ENCODE measurements at regions not wholly inside any gene's neighbourhood (a gene's known extent, or its start where the extent isn't known, plus 50 kb on each side); places are given as distances from the start of the nearest gene placed in this dataset.

- DNase-seq: no peak
- intact Hi-C loops (cut with DNase I): no loop called here
- Histone ChIP-seq H3K4me1 (no peaks in the 10 kb centered on the region), H3K9me3 (no peaks in the 10 kb centered on the region), H3K27ac (no peak overlapping the region), H3K4me3 (no peak overlapping the region), H3K27me3 (no peaks in the 10 kb centered on the region), H3K9ac (ENCODE audit: low read depth in 2 of 2, low read length in 2 of 2) (no peak overlapping the region), H3K36me3 (no peaks in the 10 kb centered on the region)
- TF ChIP-seq CTCF (IDR thresholded peaks at IDR 0.05): no peak
These were observed 166.5 kb upstream of the IZUMO3 start for GRCh38 chr9:24712206-24712605.

GRCh38 chr9:24708814-24709213, 163.1 kb upstream of the IZUMO3 start:
- TF ChIP-seq CTCF (IDR thresholded peaks at IDR 0.05): no peak
- H3K4me3 ChIP-seq: no peak overlapping the region
- H3K27me3 ChIP-seq: no peaks in the 10 kb centered on the region
- no peak for DNase-seq
- no peak overlapping the region for H3K27ac ChIP-seq
- intact Hi-C loops (cut with DNase I): no loop called here
- H3K9me3 ChIP-seq: no peaks in the 10 kb centered on the region
- H3K36me3 ChIP-seq: no peaks in the 10 kb centered on the region
- H3K4me1 ChIP-seq: no peaks in the 10 kb centered on the region
- no peak overlapping the region for H3K9ac ChIP-seq (ENCODE audit: low read depth in 2 of 2, low read length in 2 of 2)

DNA sequence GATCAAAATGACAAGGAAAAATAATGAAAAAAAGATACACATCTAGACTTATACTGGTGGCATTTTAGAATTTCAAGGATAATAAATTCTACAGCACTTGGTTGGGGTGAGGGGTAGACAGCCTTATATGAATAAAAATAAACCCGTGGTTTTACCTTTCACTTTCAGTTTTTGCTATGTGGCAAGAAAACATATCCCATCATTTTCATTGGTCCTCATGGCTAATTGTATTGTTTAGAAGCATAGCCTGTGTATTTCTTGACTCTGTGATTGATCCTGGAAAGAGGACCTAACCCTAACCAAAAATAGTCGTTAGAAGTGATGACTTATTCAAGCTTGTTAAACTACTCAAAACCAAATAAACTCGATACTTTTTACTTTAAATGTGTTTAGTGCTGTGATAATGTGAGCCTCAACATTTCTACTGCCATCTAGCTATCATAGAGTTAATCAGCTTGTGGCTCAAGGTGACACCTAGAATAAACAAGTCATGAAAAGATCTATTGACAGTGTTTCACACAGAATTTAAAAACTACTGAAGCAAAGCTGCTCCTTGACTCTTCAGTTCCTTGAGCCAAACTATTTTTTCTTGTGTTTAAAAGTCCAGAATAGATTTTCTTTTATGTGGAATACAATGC, 153.3 kb upstream of the IZUMO3 start:
- DNase-seq: no peak
- H3K4me1 ChIP-seq: no peaks in the 10 kb centered on the region
- no peak overlapping the region for H3K27ac ChIP-seq
- H3K9ac ChIP-seq (ENCODE audit: low read depth in 2 of 2, low read length in 2 of 2): no peak overlapping the region
- no peaks in the 10 kb centered on the region for H3K36me3 ChIP-seq
- H3K9me3 ChIP-seq: no peaks in the 10 kb centered on the region
- no peak overlapping the region for H3K4me3 ChIP-seq
- intact Hi-C loops (cut with DNase I): no loop called here
- H3K27me3 ChIP-seq: no peaks in the 10 kb centered on the region
- TF ChIP-seq CTCF (IDR thresholded peaks at IDR 0.05): no peak

DNA sequence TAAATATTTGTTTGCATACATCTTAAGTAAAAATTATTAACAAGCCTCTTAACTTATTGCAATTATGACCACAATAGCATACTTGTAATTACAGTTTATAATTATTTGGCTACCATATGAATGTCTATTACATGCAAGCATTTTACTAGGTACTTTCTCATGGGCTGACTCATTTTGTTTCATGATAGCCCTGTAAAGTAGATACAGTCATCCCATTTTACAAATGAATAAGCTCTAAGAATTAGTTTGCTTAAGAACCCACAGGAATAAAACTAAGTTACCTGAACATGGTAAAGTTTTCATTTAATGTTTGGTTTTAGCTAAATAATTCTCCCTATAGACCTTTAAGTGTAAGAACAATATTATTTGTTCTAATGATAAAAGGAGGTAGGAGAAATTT, 126.6 kb upstream of the IZUMO3 start:
- intact Hi-C loops (cut with DNase I): no loop called here
- no peak for TF ChIP-seq CTCF (IDR thresholded peaks at IDR 0.05)
- no peak for DNase-seq
- Histone ChIP-seq H3K4me3 (no peak overlapping the region), H3K4me1 (no peaks in the 10 kb centered on the region), H3K27me3 (no peaks in the 10 kb centered on the region), H3K36me3 (no peaks in the 10 kb centered on the region), H3K9ac (ENCODE audit: low read depth in 2 of 2, low read length in 2 of 2) (no peak overlapping the region), H3K9me3 (no peaks in the 10 kb centered on the region), H3K27ac (no peak overlapping the region)

DNA sequence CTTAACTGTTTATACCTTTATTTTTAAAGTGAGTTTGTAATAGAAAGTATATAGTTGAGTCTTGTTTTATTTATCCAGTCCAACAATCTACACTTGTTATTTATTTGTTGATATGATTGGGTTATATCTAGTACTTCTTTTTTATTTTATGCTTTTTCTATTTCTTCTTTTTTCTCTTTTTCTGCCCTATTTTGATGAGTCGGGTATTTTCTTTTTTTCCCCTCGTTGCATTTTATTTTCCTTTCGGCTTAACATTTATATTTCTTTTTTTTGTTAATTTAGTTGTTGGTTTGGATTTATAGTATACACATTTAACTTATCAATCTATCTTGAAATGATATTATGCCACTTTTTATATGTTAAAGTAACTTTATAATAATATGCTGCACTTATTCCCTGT, 111.7 kb upstream of the IZUMO3 start:
- Histone ChIP-seq H3K4me3 (no peak overlapping the region), H3K9ac (ENCODE audit: low read depth in 2 of 2, low read length in 2 of 2) (no peak overlapping the region), H3K9me3 (no peaks in the 10 kb centered on the region), H3K36me3 (no peaks in the 10 kb centered on the region), H3K27ac (no peak overlapping the region), H3K4me1 (no peaks in the 10 kb centered on the region), H3K27me3 (no peaks in the 10 kb centered on the region)
- DNase-seq: no peak
- TF ChIP-seq CTCF (IDR thresholded peaks at IDR 0.05): no peak
- intact Hi-C loops (cut with DNase I): no loop called here

Measured in colonic mucosa (tissue), 4 donors.